Adrenal gland (tissue), 9 donors: ENCODE measurements at regions not wholly inside any gene's neighbourhood (a gene's known extent, or its start where the extent isn't known, plus 50 kb on each side); places are given as distances from the start of the nearest gene placed in this dataset.

ENCODE experiments used
- DNase-seq, 7 donors: peaks; one replicate each; pipeline ENCODE4 v3.0.0-alpha.2; 2019 to 2020
- H3K27ac ChIP-seq, 5 donors: fragments of 200-600 bp; sonication (generic) in 4 of 5; 1 replicate in 3 of 5; 2 replicates in 2 of 5; pipeline versions ENCODE4 v1.5.1 to v1.8.0; 2016 to 2020; ENCODE audit warnings: mild to moderate bottlenecking in 1 of 5
- H3K27me3 ChIP-seq: fragments of 200-600 bp; 2 replicates; pipeline ENCODE4 v1.8.0; 2021
- H3K36me3 ChIP-seq, 2 donors: fragments of 200-600 bp; replicated peaks in 1 of 2; 1 replicate in 1 of 2; 2 replicates in 1 of 2; pipeline versions ENCODE4 v1.5.1 to v1.8.0; 2018 to 2022
- H3K4me1 ChIP-seq, 2 donors: fragments of 200-600 bp; replicated peaks in 1 of 2; 1 replicate in 1 of 2; 2 replicates in 1 of 2; pipeline versions ENCODE4 v1.5.1 to v1.8.0; 2018 to 2021
- H3K4me3 ChIP-seq, 4 donors: fragments of 200-600 bp; sonication (generic) in 3 of 4; one replicate each; pipeline ENCODE4 v1.5.1; 2016 to 2018
- H3K9me3 ChIP-seq, 3 donors: fragments of 200-600 bp; sonication (generic) in 1 of 3; replicated peaks in 1 of 3; 1 replicate in 2 of 3; 2 replicates in 1 of 3; pipeline versions ENCODE4 v1.5.1 to v1.8.0; 2016 to 2021
- CTCF ChIP-seq, 6 experiments: fragments of 450-650 bp in 4 of 6; fragments of 200-600 bp in 2 of 6; sonication (generic) in 1 of 6; IDR thresholded peaks; 1 replicate in 5 of 6; 2 replicates in 1 of 6; pipeline versions ENCODE4 v1.5.1 to v1.8.0; 2016 to 2021; ENCODE audit warnings: antibody characterized with exemption in 6 of 6, mild to moderate bottlenecking in 2 of 6, moderate library complexity in 1 of 6
- POLR2A ChIP-seq, 2 donors: fragments of 450-650 bp; IDR thresholded peaks; one replicate each; pipeline ENCODE4 v1.6.1; 2017; ENCODE audit warnings: antibody characterized with exemption in 2 of 2, mild to moderate bottlenecking in 2 of 2, moderate library complexity in 1 of 2
- WGBS, 4 donors: extraction: QIAGEN DNeasy Blood & Tissue Kit in 2 of 4; methylation state at CpG; one replicate each; pipeline versions ENCODE4 v1.1.5 to v1.1.7; 2013 to 2017; 5-methylcytosine and 5-hydroxymethylcytosine counted together
- intact Hi-C, 2 donors: fragments of 100-400 bp; cut with DNase I; formaldehyde crosslinking; loops; one replicate each; pipeline versions ENCODE4 v1.14.1 to v1.15.0; 2022 to 2023
- donor health status: healthy with polysubstance abuse.
- donor health status: Bipolar disorder and iron deficiency.
- donor health status: DM: yes; HTN: yes; CAD: no.
- donor health status: DM: no; HTN: no; CAD: no.
- donor health status: DM: no; HTN: no; CAD: no.

- no peaks in the 10 kb centered on the region for H3K9me3 ChIP-seq
- 44 to 61% (median 53%) methylated on average over 4 of the region's 4 CpGs for WGBS, 4 donors
These were observed 1245.2 kb upstream of the CELF4 start for GRCh38 chr18:38810789-38811188.

DNA sequence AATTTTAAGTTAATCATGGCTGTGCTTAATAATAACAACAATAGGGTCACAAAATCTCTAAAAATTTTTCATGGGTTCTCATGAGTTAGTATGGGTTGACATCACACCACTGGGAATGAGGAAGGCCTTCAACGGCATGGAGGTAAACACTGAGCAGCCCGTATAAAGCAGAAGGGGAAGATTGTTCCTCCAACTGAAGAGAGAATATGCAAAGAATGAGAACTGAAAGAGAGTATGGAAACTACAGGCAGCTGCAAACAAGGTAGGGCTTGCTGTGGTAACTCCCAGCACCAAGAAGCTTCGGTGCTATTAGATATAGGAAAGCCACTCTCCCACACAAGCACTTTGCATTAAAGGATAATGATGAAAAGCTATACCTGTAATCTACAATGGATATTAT is 1242.3 kb upstream of the CELF4 start:
- intact Hi-C loops, result no loop called here
- no peaks in the 10 kb centered on the region for H3K27me3 ChIP-seq
- no peak for DNase-seq
- no peaks in the 10 kb centered on the region for H3K36me3 ChIP-seq
- TF ChIP-seq CTCF (IDR thresholded peaks at IDR 0.05), result no peak
- no peak for TF ChIP-seq POLR2A (IDR thresholded peaks at IDR 0.05)
- H3K9me3 ChIP-seq, result no peaks in the 10 kb centered on the region
- H3K27ac ChIP-seq, result no peak overlapping the region
- H3K4me1 ChIP-seq, result no peaks in the 10 kb centered on the region
- WGBS, 4 donors, result 76 to 82% (median 77%) methylated on average over 3 of the region's 3 CpGs
- H3K4me3 ChIP-seq, result no peak overlapping the region

More at GRCh38 chr18:38810789-38811188, 1245.2 kb upstream of the CELF4 start:
- Histone ChIP-seq H3K27me3 (no peaks in the 10 kb centered on the region), H3K4me3 (no peak overlapping the region), H3K27ac (no peak overlapping the region), H3K36me3 (no peaks in the 10 kb centered on the region), H3K4me1 (no peaks in the 10 kb centered on the region)
- intact Hi-C loops, result no loop called here
- TF ChIP-seq POLR2A (IDR thresholded peaks at IDR 0.05), result no peak
- no peak for TF ChIP-seq CTCF (IDR thresholded peaks at IDR 0.05)
- no peak for DNase-seq

GRCh38 chr18:38805256-38805655 is 1239.7 kb upstream of the CELF4 start:
- no peaks in the 10 kb centered on the region for H3K36me3 ChIP-seq
- WGBS, 4 donors, result 50 to 61% (median 55%) methylated on average over 1 of the region's 1 CpG
- H3K27me3 ChIP-seq, result no peaks in the 10 kb centered on the region
- DNase-seq, result no peak
- no peaks in the 10 kb centered on the region for H3K4me1 ChIP-seq
- TF ChIP-seq POLR2A (IDR thresholded peaks at IDR 0.05), result no peak
- no peak for TF ChIP-seq CTCF (IDR thresholded peaks at IDR 0.05)
- H3K4me3 ChIP-seq, result no peak overlapping the region
- H3K9me3 ChIP-seq, result no peaks in the 10 kb centered on the region
- H3K27ac ChIP-seq, result no peak overlapping the region
- intact Hi-C loops, result no loop called here

DNA sequence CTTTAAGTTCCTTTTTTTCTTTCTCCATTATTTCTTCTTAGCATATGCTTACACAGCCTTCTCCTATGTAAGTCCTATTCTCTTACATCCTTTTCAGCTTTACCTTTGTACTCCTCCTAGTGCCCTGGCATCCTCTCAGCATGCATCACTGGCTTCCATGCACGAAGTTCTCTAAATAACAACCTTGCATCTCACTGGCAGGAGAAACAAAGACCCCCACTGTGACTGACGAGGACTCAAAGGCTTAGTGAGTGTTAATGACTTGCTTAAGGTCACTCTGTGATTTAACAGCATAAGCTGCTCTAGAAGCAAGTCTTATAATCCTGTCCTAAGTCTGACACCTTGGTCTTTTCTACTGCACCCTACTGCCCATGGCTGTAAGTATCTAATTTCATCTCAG is 1236.0 kb upstream of the CELF4 start:
- DNase-seq, result no peak
- Histone ChIP-seq H3K9me3 (no peaks in the 10 kb centered on the region), H3K4me3 (no peak overlapping the region), H3K36me3 (no peaks in the 10 kb centered on the region), H3K27me3 (no peaks in the 10 kb centered on the region), H3K27ac (no peak overlapping the region), H3K4me1 (no peaks in the 10 kb centered on the region)
- 48 to 54% (median 52%) methylated on average over 2 of the region's 2 CpGs for WGBS, 4 donors
- intact Hi-C loops, result no loop called here
- no peak for TF ChIP-seq POLR2A (IDR thresholded peaks at IDR 0.05)
- no peak for TF ChIP-seq CTCF (IDR thresholded peaks at IDR 0.05)
